HCT116 (cell line): ENCODE measurements at regions not wholly inside any gene's neighbourhood (a gene's known extent, or its start where the extent isn't known, plus 50 kb on each side); places are given as distances from the start of the nearest gene placed in this dataset.

ENCODE experiments used
- ATAC-seq: fragments of 200-7000 bp; cut with Tn5 transposase; 2 replicates; pipeline ENCODE4 v1.9.1; 2020; ENCODE audit warnings: mild to moderate bottlenecking, moderate library complexity
- BruUV-seq: library from RNA; stranded (reverse); fragments of 400-500 nt; replicated peaks from 2 replicates; lab custom pipeline; 2021; lab: Mats Ljungman, UMichigan
- CTCF ChIA-PET: fragments of 300-600 bp; sonication (Branson Sonifier 250); formaldehyde crosslinking; loops from one replicate; lab custom pipeline; 2021; ENCODE audit warnings: antibody characterized with exemption; lab: Charles Lee
- POLR2A ChIA-PET: fragments of 300-600, 350-600 bp; sonication (Branson Sonifier 250); formaldehyde crosslinking; loops from one replicate; lab custom pipeline; 2021; ENCODE audit warnings: antibody characterized with exemption; lab: Charles Lee
- RAD21 ChIA-PET, 2 experiments: fragments of 300-600 bp; sonication (Branson Sonifier 250); formaldehyde crosslinking; loops; one replicate each; lab custom pipeline; 2023; ENCODE audit warnings: low total read pairs in 2 of 2; ENCODE audit not compliant: uncharacterized antibody in 2 of 2, unreplicated experiment in 2 of 2, low non-redundant PET in 1 of 2; lab: Charles Lee
- DNase-seq: peaks from one replicate; pipeline ENCODE4 v3.0.0-alpha.2; 2010; ENCODE audit warnings: low read depth, low spot score
- H2AFZ ChIP-seq: fragments of 200-600 bp; shearing (Covaris generic), sonication (generic); 2 replicates; pipeline ENCODE4 v1.6.1; 2017; ENCODE audit warnings: low read depth, mixed run types, mixed read lengths, antibody characterized with exemption, low read length; ENCODE audit not compliant: poor library complexity, severe bottlenecking
- H3K27ac ChIP-seq: 2 replicates; pipeline ENCODE4 v1.5.1; 2012; ENCODE audit warnings: low read depth, low read length
- H3K27me3 ChIP-seq: fragments of 200-600 bp; sonication (generic); 2 replicates; pipeline ENCODE4 v1.6.1; 2016; ENCODE audit warnings: mixed run types, low read length, mixed read lengths; ENCODE audit not compliant: insufficient read depth
- H3K36me3 ChIP-seq, 2 experiments: fragments of 200-500 bp in 1 of 2; fragments of 200-600 bp in 1 of 2; sonication (Bioruptor generic) in 1 of 2; sonication (generic) in 1 of 2; 2 replicates each; pipeline versions ENCODE4 v1.5.1 to v1.6.1; 2014 to 2016; ENCODE audit warnings: low read length in 2 of 2, inconsistent platforms in 1 of 2, mixed read lengths in 1 of 2, mixed run types in 1 of 2; ENCODE audit not compliant: insufficient read depth in 2 of 2, control insufficient read depth in 1 of 2
- H3K4me1 ChIP-seq, 2 experiments: fragments of 200-600 bp in 1 of 2; sonication (generic) in 1 of 2; 2 replicates each; pipeline versions ENCODE4 v1.5.1 to v1.6.1; 2012 to 2017; ENCODE audit warnings: low read length in 2 of 2, inconsistent platforms in 1 of 2, mild to moderate bottlenecking in 1 of 2, mixed read lengths in 1 of 2, mixed run types in 1 of 2, moderate library complexity in 1 of 2; ENCODE audit not compliant: insufficient read depth in 2 of 2, control insufficient read depth in 1 of 2
- H3K4me2 ChIP-seq: fragments of 200-600 bp; sonication (generic); 2 replicates; pipeline ENCODE4 v1.6.1; 2017; ENCODE audit warnings: mixed run types, low read length, mixed read lengths
- H3K4me3 ChIP-seq, 2 experiments: fragments of 200-600 bp in 1 of 2; sonication (generic) in 1 of 2; replicated peaks in 1 of 2; 2 replicates each; pipeline ENCODE4 v1.5.1; 2011 to 2016; ENCODE audit warnings: low read length in 2 of 2, control low read depth in 1 of 2, low read depth in 1 of 2, mild to moderate bottlenecking in 1 of 2, mixed read lengths in 1 of 2, mixed run types in 1 of 2
- H3K79me2 ChIP-seq: fragments of 200-600 bp; sonication (generic); 2 replicates; pipeline ENCODE4 v1.6.1; 2017; ENCODE audit warnings: mild to moderate bottlenecking, mixed run types, low read length, moderate library complexity, mixed read lengths; ENCODE audit not compliant: insufficient read depth
- H3K9ac ChIP-seq: fragments of 200-600 bp; sonication (generic); 2 replicates; pipeline ENCODE4 v1.6.1; 2016; ENCODE audit warnings: low read length, mixed read lengths
- H3K9me2 ChIP-seq: fragments of 200-600 bp; sonication (generic), shearing (Covaris generic); 2 replicates; pipeline ENCODE4 v1.6.1; 2017; ENCODE audit warnings: mixed run types, mild to moderate bottlenecking, moderate library complexity; ENCODE audit not compliant: insufficient read depth
- H3K9me3 ChIP-seq, 2 experiments: fragments of 200-500 bp in 1 of 2; fragments of 200-600 bp in 1 of 2; sonication (Bioruptor generic) in 1 of 2; sonication (generic) in 1 of 2; 2 replicates each; pipeline ENCODE4 v1.6.1; 2014 to 2017; ENCODE audit warnings: low read length in 2 of 2, mixed read lengths in 2 of 2, inconsistent platforms in 1 of 2, low read depth in 1 of 2, mild to moderate bottlenecking in 1 of 2, mixed run types in 1 of 2, moderate library complexity in 1 of 2; ENCODE audit not compliant: control insufficient read depth in 1 of 2, insufficient read depth in 1 of 2
- H4K20me1 ChIP-seq: fragments of 200-600 bp; sonication (generic), shearing (Covaris generic); 2 replicates; pipeline ENCODE4 v1.6.1; 2017; ENCODE audit warnings: mixed run types, mild to moderate bottlenecking, moderate library complexity; ENCODE audit not compliant: insufficient read depth
- CBX3 ChIP-seq: IDR thresholded peaks from 2 replicates; pipeline ENCODE4 v1.6.1; 2012; ENCODE audit warnings: low read depth
- CEBPB ChIP-seq: IDR thresholded peaks from 2 replicates; pipeline ENCODE4 v1.6.1; 2012; ENCODE audit warnings: low read depth
- EGR1 ChIP-seq: IDR thresholded peaks from 2 replicates; pipeline ENCODE4 v1.6.1; 2012; ENCODE audit warnings: low read depth
- ELF1 ChIP-seq: IDR thresholded peaks from 2 replicates; pipeline ENCODE4 v1.6.1; 2012; ENCODE audit warnings: low read depth, borderline replicate concordance
- POLR2A ChIP-seq: IDR thresholded peaks from 2 replicates; pipeline ENCODE4 v1.7.0; 2011; ENCODE audit warnings: borderline replicate concordance; ENCODE audit not compliant: insufficient read depth, insufficient read length; ENCODE audit errors: extremely low read depth
- POLR2AphosphoS5 ChIP-seq: IDR thresholded peaks from 2 replicates; pipeline ENCODE4 v1.6.1; 2011; ENCODE audit warnings: mild to moderate bottlenecking, low read depth, low read length, moderate library complexity
- RAD21 ChIP-seq: IDR thresholded peaks from 2 replicates; pipeline ENCODE4 v1.6.1; 2012; ENCODE audit warnings: low read depth, mild to moderate bottlenecking
- SIN3A ChIP-seq: IDR thresholded peaks from 2 replicates; pipeline ENCODE4 v1.6.1; 2012; ENCODE audit warnings: low read depth
- SP1 ChIP-seq: IDR thresholded peaks from 2 replicates; pipeline ENCODE4 v1.6.1; 2012; ENCODE audit warnings: low read depth
- SRF ChIP-seq: IDR thresholded peaks from 2 replicates; pipeline ENCODE4 v1.6.1; 2012; ENCODE audit warnings: low read depth
- YY1 ChIP-seq: IDR thresholded peaks from 2 replicates; pipeline ENCODE4 v1.6.1; 2011; ENCODE audit warnings: low read length, low read depth, moderate library complexity, mild to moderate bottlenecking; ENCODE audit not compliant: insufficient replicate concordance; ENCODE audit errors: extremely low read depth
- ZNF274 ChIP-seq: fragments of 200-500 bp; sonication (Bioruptor generic); IDR thresholded peaks from 2 replicates; pipeline ENCODE4 v1.6.1; 2014; ENCODE audit warnings: mild to moderate bottlenecking, low read depth, low read length, inconsistent platforms
- intact Hi-C: fragments of 100-400 bp; cut with micrococcal nuclease; formaldehyde crosslinking; loops from 2 replicates; pipeline ENCODE4 v1.10.0; 2022
- TF ChIP-seq, protein P1 (sequence below): IDR thresholded peaks from 2 replicates; pipeline ENCODE4 v1.6.1; 2011; ENCODE audit warnings: mild to moderate bottlenecking, low read length, moderate library complexity; ENCODE audit not compliant: insufficient replicate concordance; ENCODE audit errors: extremely low read depth
- TF ChIP-seq, protein P2 (sequence below): IDR thresholded peaks from 2 replicates; pipeline ENCODE4 v1.6.1; 2012
- TF ChIP-seq, protein P3 (sequence below): IDR thresholded peaks from 2 replicates; pipeline ENCODE4 v1.6.1; 2012

DNA sequence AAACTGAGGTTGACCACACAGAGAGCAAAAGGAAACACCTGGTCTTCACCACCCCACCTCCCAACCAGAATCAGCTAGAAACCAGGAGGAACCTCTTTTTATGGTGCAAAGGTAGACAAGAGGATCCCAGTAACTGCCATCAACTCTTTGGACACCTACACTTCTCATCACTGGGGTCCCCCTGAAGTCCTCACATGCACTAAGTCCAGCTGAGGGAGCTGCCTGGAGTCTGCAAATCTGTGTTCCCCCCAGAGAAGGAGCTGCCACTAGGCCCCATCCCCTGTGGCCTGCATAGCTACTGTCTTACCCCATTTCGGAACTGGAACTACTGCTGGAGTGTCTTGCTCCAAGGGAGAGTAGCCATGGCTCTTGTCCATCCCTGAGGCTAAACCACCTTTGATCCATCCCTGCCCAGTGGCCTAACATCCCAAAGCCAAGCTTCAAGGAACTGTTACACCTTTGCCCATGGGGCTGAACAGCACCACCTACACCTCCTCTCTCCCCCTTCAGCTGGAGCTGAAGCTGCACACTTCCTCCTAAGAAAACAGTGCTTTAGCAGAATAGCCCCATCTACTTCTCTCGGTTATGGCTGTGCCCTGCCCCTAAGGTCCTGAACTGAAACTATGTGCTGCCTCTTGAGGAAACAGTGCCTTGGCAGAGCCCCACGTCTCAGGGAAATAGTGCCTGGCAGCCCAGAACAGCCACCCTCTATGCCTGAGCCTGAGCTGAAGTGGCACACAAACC, 85.4 kb upstream of the CD53 start:
- Histone ChIP-seq H3K27ac (no peak overlapping the region), H3K9ac (no peak overlapping the region), H4K20me1 (no peaks in the 10 kb centered on the region), H3K27me3 (peaks cover 45% of the 10 kb centered on the region), H2AFZ (no peak overlapping the region), H3K79me2 (no peaks in the 10 kb centered on the region), H3K4me2 (no peak overlapping the region), H3K4me1 (no peaks in the 10 kb centered on the region), H3K4me3 (no peak overlapping the region), H3K9me3 (no peaks in the 10 kb centered on the region), H3K36me3 (no peaks in the 10 kb centered on the region), H3K9me2 (no peaks in the 10 kb centered on the region)
- BruUV-seq = no TSS peak
- CTCF ChIA-PET = interaction anchor here (1.0 to 1.4 kb wide), 3 partner anchors 42 to 244 kb away, joined by 3 to 8 read pairs (median 3); no protein-coding TSS in a partner anchor
- intact Hi-C loops = no loop called here
- DNase-seq (no peak), ATAC-seq (no peak)
- RAD21 ChIA-PET = no interaction called here
- POLR2A ChIA-PET = no interaction called here
- TF ChIP-seq SP1 = no peak
- no peak for TF ChIP-seq SIN3A
- TF ChIP-seq, protein P1, sequence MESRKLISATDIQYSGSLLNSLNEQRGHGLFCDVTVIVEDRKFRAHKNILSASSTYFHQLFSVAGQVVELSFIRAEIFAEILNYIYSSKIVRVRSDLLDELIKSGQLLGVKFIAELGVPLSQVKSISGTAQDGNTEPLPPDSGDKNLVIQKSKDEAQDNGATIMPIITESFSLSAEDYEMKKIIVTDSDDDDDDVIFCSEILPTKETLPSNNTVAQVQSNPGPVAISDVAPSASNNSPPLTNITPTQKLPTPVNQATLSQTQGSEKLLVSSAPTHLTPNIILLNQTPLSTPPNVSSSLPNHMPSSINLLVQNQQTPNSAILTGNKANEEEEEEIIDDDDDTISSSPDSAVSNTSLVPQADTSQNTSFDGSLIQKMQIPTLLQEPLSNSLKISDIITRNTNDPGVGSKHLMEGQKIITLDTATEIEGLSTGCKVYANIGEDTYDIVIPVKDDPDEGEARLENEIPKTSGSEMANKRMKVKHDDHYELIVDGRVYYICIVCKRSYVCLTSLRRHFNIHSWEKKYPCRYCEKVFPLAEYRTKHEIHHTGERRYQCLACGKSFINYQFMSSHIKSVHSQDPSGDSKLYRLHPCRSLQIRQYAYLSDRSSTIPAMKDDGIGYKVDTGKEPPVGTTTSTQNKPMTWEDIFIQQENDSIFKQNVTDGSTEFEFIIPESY = no peak
- TF ChIP-seq EGR1 = no peak
- no peak for TF ChIP-seq YY1
- TF ChIP-seq POLR2AphosphoS5 = no peak
- TF ChIP-seq POLR2A = no peak
- no peak for TF ChIP-seq RAD21
- TF ChIP-seq CEBPB = no peak
- TF ChIP-seq ZNF274 = no peak
- no peak for TF ChIP-seq SRF
- TF ChIP-seq ELF1 = no peak
- TF ChIP-seq, protein P2, sequence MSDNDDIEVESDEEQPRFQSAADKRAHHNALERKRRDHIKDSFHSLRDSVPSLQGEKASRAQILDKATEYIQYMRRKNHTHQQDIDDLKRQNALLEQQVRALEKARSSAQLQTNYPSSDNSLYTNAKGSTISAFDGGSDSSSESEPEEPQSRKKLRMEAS = no peak
- TF ChIP-seq, protein P3, sequence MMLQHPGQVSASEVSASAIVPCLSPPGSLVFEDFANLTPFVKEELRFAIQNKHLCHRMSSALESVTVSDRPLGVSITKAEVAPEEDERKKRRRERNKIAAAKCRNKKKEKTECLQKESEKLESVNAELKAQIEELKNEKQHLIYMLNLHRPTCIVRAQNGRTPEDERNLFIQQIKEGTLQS = no peak
- no peak for TF ChIP-seq CBX3
